Esophagus muscularis mucosa (tissue), 4 donors: ENCODE measurements at regions not wholly inside any gene's neighbourhood (a gene's known extent, or its start where the extent isn't known, plus 50 kb on each side); places are given as distances from the start of the nearest gene placed in this dataset.

Experiments
- CTCF ChIP-seq, 3 experiments: fragments of 200-600 bp in 2 of 3; fragments of 450-650 bp in 1 of 3; sonication (generic) in 2 of 3; IDR thresholded peaks; one replicate each; pipeline ENCODE4 v1.5.1; 2017 to 2019; ENCODE audit warnings: antibody characterized with exemption in 3 of 3, mild to moderate bottlenecking in 2 of 3, moderate library complexity in 1 of 3
- EP300 ChIP-seq: sonication (generic); formaldehyde crosslinking; IDR thresholded peaks from one replicate; pipeline ENCODE4 v1.6.1; 2017; ENCODE audit warnings: antibody characterized with exemption
- POLR2A ChIP-seq: fragments of 450-650 bp; IDR thresholded peaks from one replicate; pipeline ENCODE4 v1.6.1; 2017; ENCODE audit warnings: antibody characterized with exemption, moderate library complexity, mild to moderate bottlenecking, low read depth
- POLR2AphosphoS5 ChIP-seq, 2 donors: sonication (generic); formaldehyde crosslinking; IDR thresholded peaks; one replicate each; pipeline ENCODE4 v1.6.1; 2017; ENCODE audit warnings: antibody characterized with exemption in 2 of 2

- TF ChIP-seq POLR2AphosphoS5 (IDR thresholded peaks at IDR 0.05) (no peak), CTCF (IDR thresholded peaks at IDR 0.05) (no peak), POLR2A (no peak), EP300 (no peak)
Measured at GRCh38 chr3:152769523-152769922, 65.4 kb upstream of the P2RY1 start.
